ENCODE measurements at regions not wholly inside any gene's neighbourhood (a gene's known extent, or its start where the extent isn't known, plus 50 kb on each side); places are given as distances from the start of the nearest gene placed in this dataset.
"Not testable (repeated sequence)": the region's sequence is repeated elsewhere in the genome, so short reads cannot be mapped to it uniquely, and the experiment has no call there.

- DNase-seq (ENCODE audit: low spot score); H3K27ac ChIP-seq; H3K4me3 ChIP-seq: not testable (repeated sequence)
Measured at GRCh38 chr9:66278809-66279208, 541.9 kb downstream of the FOXD4L4 start.

All from coronary artery (tissue), 2 donors.